Activated B cell treated with CpG ODN at 0.5 μM for 24 hours (primary cell): ENCODE measurements at regions not wholly inside any gene's neighbourhood (a gene's known extent, or its start where the extent isn't known, plus 50 kb on each side); places are given as distances from the start of the nearest gene placed in this dataset.

Source experiments
- ATAC-seq: fragments of 200-7000 bp; cut with Tn5 transposase; one replicate; pipeline ENCODE4 v1.10.0; 2021; ENCODE audit warnings: low read depth, mild to moderate bottlenecking, moderate library complexity
- CTCF ChIA-PET: fragments of 350-600 bp; sonication (Branson Sonifier 250); formaldehyde crosslinking; loops from one replicate; lab custom pipeline; 2021; ENCODE audit warnings: antibody characterized with exemption; lab: Charles Lee
- POLR2A ChIA-PET: fragments of 350-600 bp; sonication (Branson Sonifier 250); formaldehyde crosslinking; loops from one replicate; lab custom pipeline; 2021; ENCODE audit warnings: antibody characterized with exemption; lab: Charles Lee
- DNase-seq: peaks from one replicate; pipeline ENCODE4 v3.0.0; 2022
- H3K27ac Mint-ChIP-seq: one replicate; pipeline ENCODE4 v1.8.0; 2020; ENCODE audit warnings: mixed read lengths
- H3K27me3 Mint-ChIP-seq: one replicate; pipeline ENCODE4 v1.8.0; 2021; ENCODE audit warnings: mixed read lengths
- H3K36me3 Mint-ChIP-seq: one replicate; pipeline ENCODE4 v1.8.0; 2021; ENCODE audit warnings: low read depth, mixed read lengths
- H3K4me1 Mint-ChIP-seq: one replicate; pipeline ENCODE4 v1.8.0; 2021; ENCODE audit warnings: mixed read lengths
- H3K4me3 Mint-ChIP-seq: one replicate; pipeline ENCODE4 v1.8.0; 2020; ENCODE audit warnings: mild to moderate bottlenecking, mixed read lengths
- H3K9me3 Mint-ChIP-seq: one replicate; pipeline ENCODE4 v1.8.0; 2020; ENCODE audit warnings: mixed read lengths
- CTCF ChIP-seq: fragments of 200-600 bp; IDR thresholded peaks from one replicate; pipeline ENCODE4 v1.8.0; 2022; ENCODE audit warnings: antibody characterized with exemption, mild to moderate bottlenecking
- intact Hi-C: fragments of 100-400 bp; cut with micrococcal nuclease; formaldehyde crosslinking; loops from one replicate; pipeline ENCODE4 v1.15.1; 2024

GRCh38 chr4:144564358-144564757, 81.6 kb upstream of the HHIP start:
- Mint-ChIP-seq H3K27ac (no peak overlapping the region), H3K27me3 (peaks cover 4% of the 10 kb centered on the region), H3K9me3 (no peaks in the 10 kb centered on the region), H3K4me3 (no peak overlapping the region), H3K4me1 (peaks cover 11% of the 10 kb centered on the region), H3K36me3 (no peaks in the 10 kb centered on the region)
- ChIA-PET CTCF (no interaction called here), POLR2A (no interaction called here)
- intact Hi-C loops: no loop called here
- ATAC-seq (no peak), DNase-seq (no peak)
- TF ChIP-seq CTCF: no peak

- H3K4me1 Mint-ChIP-seq: peaks cover 11% of the 10 kb centered on the region
- intact Hi-C loops: no loop called here
- H3K9me3 Mint-ChIP-seq: no peaks in the 10 kb centered on the region
- no peak overlapping the region for H3K27ac Mint-ChIP-seq
- ATAC-seq (no peak), DNase-seq (no peak)
- TF ChIP-seq CTCF: no peak
- H3K27me3 Mint-ChIP-seq: peaks cover 4% of the 10 kb centered on the region
- no peaks in the 10 kb centered on the region for H3K36me3 Mint-ChIP-seq
- ChIA-PET CTCF (no interaction called here), POLR2A (no interaction called here)
- H3K4me3 Mint-ChIP-seq: no peak overlapping the region
These were observed 80.3 kb upstream of the HHIP start for GRCh38 chr4:144565527-144566195.

- ATAC-seq (no peak), DNase-seq (no peak)
- intact Hi-C loops: no loop called here
- H3K4me1 Mint-ChIP-seq: peaks cover 9% of the 10 kb centered on the region
- H3K9me3 Mint-ChIP-seq: no peaks in the 10 kb centered on the region
- no peak overlapping the region for H3K27ac Mint-ChIP-seq
- no peaks in the 10 kb centered on the region for H3K36me3 Mint-ChIP-seq
- POLR2A ChIA-PET: no interaction called here
- CTCF ChIA-PET: no interaction called here
- TF ChIP-seq CTCF: no peak
- H3K4me3 Mint-ChIP-seq: no peak overlapping the region
- H3K27me3 Mint-ChIP-seq: no peaks in the 10 kb centered on the region
These were observed 73.3 kb upstream of the HHIP start for GRCh38 chr4:144572660-144573059.

- no peak for TF ChIP-seq CTCF
- DNase-seq (no peak), ATAC-seq (peak; percentile 52)
- CTCF ChIA-PET: no interaction called here
- no peaks in the 10 kb centered on the region for H3K9me3 Mint-ChIP-seq
- H3K27me3 Mint-ChIP-seq: no peaks in the 10 kb centered on the region
- H3K4me3 Mint-ChIP-seq: no peak overlapping the region
- intact Hi-C loops: no loop called here
- no peak overlapping the region for H3K27ac Mint-ChIP-seq
- no peaks in the 10 kb centered on the region for H3K36me3 Mint-ChIP-seq
- H3K4me1 Mint-ChIP-seq: peaks cover 9% of the 10 kb centered on the region
- POLR2A ChIA-PET: no interaction called here
These were observed 72.0 kb upstream of the HHIP start for GRCh38 chr4:144574000-144574399.

GRCh38 chr4:144574509-144574908, 71.4 kb upstream of the HHIP start:
- TF ChIP-seq CTCF: no peak
- ChIA-PET CTCF (no interaction called here), POLR2A (no interaction called here)
- Mint-ChIP-seq H3K27ac (no peak overlapping the region), H3K36me3 (no peaks in the 10 kb centered on the region), H3K9me3 (no peaks in the 10 kb centered on the region), H3K4me3 (no peak overlapping the region), H3K4me1 (peaks cover 9% of the 10 kb centered on the region), H3K27me3 (no peaks in the 10 kb centered on the region)
- ATAC-seq (no peak), DNase-seq (no peak)
- intact Hi-C loops: no loop called here
